MM.1S (cell line): ENCODE measurements at regions not wholly inside any gene's neighbourhood (a gene's known extent, or its start where the extent isn't known, plus 50 kb on each side); places are given as distances from the start of the nearest gene placed in this dataset.
"Not testable (repeated sequence)": the region's sequence is repeated elsewhere in the genome, so short reads cannot be mapped to it uniquely, and the experiment has no call there.

ENCODE experiments used
- DNase-seq: peaks from one replicate; pipeline ENCODE4 v3.0.0-alpha.2; 2015
- H2AFZ ChIP-seq: fragments of 300-600 bp; sonication (generic); 2 replicates; pipeline ENCODE4 v1.6.0; 2016; ENCODE audit warnings: antibody characterized with exemption, low read length
- H3F3A ChIP-seq: fragments of 300-600 bp; sonication (generic); 2 replicates; pipeline ENCODE4 v1.6.1; 2016; ENCODE audit warnings: mild to moderate bottlenecking, antibody characterized with exemption, low read length, moderate library complexity, mixed read lengths; ENCODE audit not compliant: insufficient read depth
- H3K27ac ChIP-seq: fragments of 300-600 bp; sonication (generic); 2 replicates; pipeline ENCODE4 v1.5.1; 2016; ENCODE audit warnings: mild to moderate bottlenecking, low read length
- H3K27me3 ChIP-seq: fragments of 300-600 bp; sonication (generic); replicated peaks from 2 replicates; pipeline ENCODE4 v1.6.0; 2016; ENCODE audit warnings: low read length; ENCODE audit not compliant: insufficient read depth
- H3K36me3 ChIP-seq: fragments of 300-600 bp; sonication (generic); replicated peaks from 2 replicates; pipeline ENCODE4 v1.6.1; 2016; ENCODE audit warnings: mild to moderate bottlenecking, low read length, mixed read lengths; ENCODE audit not compliant: insufficient read depth
- H3K4me1 ChIP-seq: fragments of 300-600 bp; sonication (generic); 2 replicates; pipeline ENCODE4 v1.6.1; 2016; ENCODE audit warnings: low read length, mixed read lengths
- H3K4me2 ChIP-seq: fragments of 300-600 bp; sonication (generic); 2 replicates; pipeline ENCODE4 v1.6.0; 2016; ENCODE audit warnings: low read depth, low read length
- H3K4me3 ChIP-seq: fragments of 300-600 bp; sonication (generic); 2 replicates; pipeline ENCODE4 v1.5.1; 2016; ENCODE audit warnings: low read length, mixed read lengths
- H3K79me2 ChIP-seq: fragments of 300-600 bp; sonication (generic); 2 replicates; pipeline ENCODE4 v1.6.1; 2016; ENCODE audit warnings: mixed run types, low read length, mixed read lengths
- H3K9ac ChIP-seq: fragments of 300-600 bp; sonication (generic); 2 replicates; pipeline ENCODE4 v1.6.1; 2016; ENCODE audit warnings: low read length, mixed read lengths
- H3K9me2 ChIP-seq: fragments of 300-600 bp; sonication (generic); replicated peaks from 2 replicates; pipeline ENCODE4 v1.6.1; 2016; ENCODE audit warnings: mild to moderate bottlenecking, low read length, mixed read lengths; ENCODE audit not compliant: insufficient read depth
- H3K9me3 ChIP-seq: fragments of 300-600 bp; sonication (generic); replicated peaks from 2 replicates; pipeline ENCODE4 v1.6.1; 2016; ENCODE audit warnings: mild to moderate bottlenecking, low read length, mixed read lengths; ENCODE audit not compliant: insufficient read depth
- H4K20me1 ChIP-seq: fragments of 300-600 bp; sonication (generic); 2 replicates; pipeline ENCODE4 v1.6.1; 2016; ENCODE audit warnings: mild to moderate bottlenecking, low read length, moderate library complexity, mixed read lengths; ENCODE audit not compliant: insufficient read depth
- CTCF ChIP-seq: fragments of 300-600 bp; sonication (generic); IDR thresholded peaks from 2 replicates; pipeline ENCODE4 v1.5.1; 2016; ENCODE audit warnings: antibody characterized with exemption, low read length, mixed read lengths
- EZH2 ChIP-seq: fragments of 300-600 bp; sonication (generic); optimal IDR thresholded peaks from 2 replicates; pipeline ENCODE3; 2017; ENCODE audit warnings: low read depth, mild to moderate bottlenecking, antibody characterized with exemption, low read length, mixed read lengths
- EZH2phosphoT487 ChIP-seq: fragments of 300-600 bp; sonication (generic); IDR thresholded peaks from 2 replicates; pipeline ENCODE4 v1.6.1; 2018; ENCODE audit warnings: antibody characterized with exemption, low read length

- TF ChIP-seq EZH2 (no peak), CTCF (no peak), EZH2phosphoT487 (no peak)
- no peaks in the 10 kb centered on the region for H3K4me1 ChIP-seq
- no peaks in the 10 kb centered on the region for H3F3A ChIP-seq
- H3K9me3 ChIP-seq = no peaks in the 10 kb centered on the region
- no peaks in the 10 kb centered on the region for H3K27me3 ChIP-seq
- no peak overlapping the region for H3K4me3 ChIP-seq
- no peaks in the 10 kb centered on the region for H3K9me2 ChIP-seq
- no peaks in the 10 kb centered on the region for H4K20me1 ChIP-seq
- no peak overlapping the region for H2AFZ ChIP-seq
- no peaks in the 10 kb centered on the region for H3K79me2 ChIP-seq
- H3K9ac ChIP-seq = no peak overlapping the region
- no peaks in the 10 kb centered on the region for H3K36me3 ChIP-seq
- no peak overlapping the region for H3K4me2 ChIP-seq
- no peak overlapping the region for H3K27ac ChIP-seq
- DNase-seq = no peak
These were observed 332.9 kb upstream of the RBMS1 start for GRCh38 chr2:160826496-160826895.

DNA sequence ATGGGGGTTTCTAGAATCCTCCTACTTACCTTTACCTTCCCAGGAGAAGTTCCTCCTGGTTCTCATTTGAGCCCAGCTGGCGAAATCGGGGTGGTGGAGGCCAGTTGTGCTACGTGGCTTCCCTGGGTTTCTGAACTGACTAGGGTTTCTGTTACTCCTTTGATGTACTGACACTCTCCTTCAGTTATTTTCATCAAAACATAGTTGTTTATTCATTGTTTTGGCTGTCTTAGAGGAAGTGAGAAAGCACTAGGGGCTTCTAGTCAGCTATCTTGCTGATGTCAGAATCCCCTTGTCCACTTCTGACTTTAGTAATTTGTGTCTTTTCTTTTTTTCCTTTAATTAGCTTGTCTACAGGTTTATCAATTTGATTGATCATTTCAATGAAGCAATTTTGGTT, 332.2 kb upstream of the TANK start:
- H2AFZ ChIP-seq = no peak overlapping the region

DNA sequence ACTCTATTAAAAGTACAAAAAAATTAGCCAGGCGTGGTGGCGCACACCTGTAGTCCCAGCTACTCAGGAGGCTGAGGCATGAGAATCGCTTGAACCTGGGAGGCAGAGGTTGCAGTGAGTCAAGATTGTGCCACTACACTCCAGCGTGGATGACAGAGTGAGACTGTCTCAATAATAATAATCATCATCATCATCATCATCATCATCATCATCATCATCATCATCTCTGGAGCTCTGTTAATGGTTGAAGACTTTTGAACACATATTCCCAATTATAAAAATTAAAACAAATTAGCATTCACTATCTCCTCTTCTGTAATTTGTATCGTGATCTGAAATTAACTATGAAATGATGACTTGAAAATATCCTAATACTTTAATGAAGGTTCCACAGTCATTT, 327.8 kb upstream of the TANK start:
- not testable (repeated sequence) for H3K4me1 ChIP-seq

More for the DNA sequence above, 332.2 kb upstream of the TANK start:
- Histone ChIP-seq H4K20me1 (no peaks in the 10 kb centered on the region), H3K27ac (no peak overlapping the region), H3K27me3 (no peaks in the 10 kb centered on the region), H3K4me1 (no peaks in the 10 kb centered on the region), H3K4me3 (no peak overlapping the region), H3K36me3 (no peaks in the 10 kb centered on the region), H3K9me3 (no peaks in the 10 kb centered on the region), H3F3A (no peaks in the 10 kb centered on the region), H3K79me2 (no peaks in the 10 kb centered on the region), H3K9ac (no peak overlapping the region), H3K4me2 (no peak overlapping the region), H3K9me2 (no peaks in the 10 kb centered on the region)
- TF ChIP-seq EZH2 (no peak), EZH2phosphoT487 (no peak), CTCF (no peak)
- peak; percentile 13 for DNase-seq

GRCh38 chr2:160835166-160835565, 325.1 kb upstream of the TANK start:
- Histone ChIP-seq H3K27ac (no peak overlapping the region), H4K20me1 (no peaks in the 10 kb centered on the region), H3K4me1 (no peaks in the 10 kb centered on the region), H3K36me3 (no peaks in the 10 kb centered on the region), H3K9me2 (no peaks in the 10 kb centered on the region), H3K79me2 (no peaks in the 10 kb centered on the region), H3F3A (no peaks in the 10 kb centered on the region), H3K4me3 (no peak overlapping the region), H3K9me3 (no peaks in the 10 kb centered on the region), H3K27me3 (no peaks in the 10 kb centered on the region), H3K9ac (no peak overlapping the region), H3K4me2 (no peak overlapping the region), H2AFZ (no peak overlapping the region)
- TF ChIP-seq EZH2 (no peak), CTCF (no peak), EZH2phosphoT487 (no peak)
- no peak for DNase-seq

More for the DNA sequence above, 327.8 kb upstream of the TANK start:
- DNase-seq, H3K9me3 ChIP-seq, H3K4me2 ChIP-seq, H3K27ac ChIP-seq, H3K36me3 ChIP-seq, H2AFZ ChIP-seq, H3K79me2 ChIP-seq, H3K4me3 ChIP-seq, H3K27me3 ChIP-seq, H3F3A ChIP-seq, H3K9ac ChIP-seq, H3K9me2 ChIP-seq, H4K20me1 ChIP-seq: not testable (repeated sequence)
